SK-N-SH treated with all-trans-retinoic acid at 6 μM for 48 hours (cell line): ENCODE measurements at regions not wholly inside any gene's neighbourhood (a gene's known extent, or its start where the extent isn't known, plus 50 kb on each side); places are given as distances from the start of the nearest gene placed in this dataset.

Experiments
- ATAC-seq: fragments of 200-7000 bp; cut with Tn5 transposase; 3 replicates; pipeline ENCODE4 v1.9.1; 2020; ENCODE audit warnings: mild to moderate bottlenecking, moderate library complexity
- ARNTL ChIP-seq: fragments of 450-650 bp; formaldehyde crosslinking; IDR thresholded peaks from 2 replicates; pipeline ENCODE4 v1.5.0; 2020; ENCODE audit warnings: low read depth, mild to moderate bottlenecking, moderate library complexity, borderline replicate concordance
- BACH2 ChIP-seq: fragments of 250-450 bp; sonication (Bioruptor Pico); IDR thresholded peaks from 2 replicates; pipeline ENCODE4 v1.9.0; 2021; ENCODE audit warnings: mild to moderate bottlenecking, borderline replicate concordance
- CREB5 ChIP-seq: fragments of 250-450 bp; sonication (Bioruptor Pico); IDR thresholded peaks from 2 replicates; pipeline ENCODE4 v1.5.1; 2020; ENCODE audit warnings: low read depth, mild to moderate bottlenecking, moderate library complexity
- CSDC2 ChIP-seq: fragments of 250-450 bp; sonication (Bioruptor Pico); IDR thresholded peaks from 2 replicates; pipeline ENCODE4 v1.5.0; 2020; ENCODE audit warnings: mild to moderate bottlenecking, moderate library complexity
- CSRNP3 ChIP-seq: fragments of 250-450 bp; sonication (Bioruptor Pico); IDR thresholded peaks from 2 replicates; pipeline ENCODE4 v1.5.1; 2021; ENCODE audit warnings: mild to moderate bottlenecking, moderate library complexity
- ESRRG ChIP-seq: fragments of 250-450 bp; sonication (Bioruptor Pico); IDR thresholded peaks from 2 replicates; pipeline ENCODE4 v1.6.1; 2021; ENCODE audit warnings: mild to moderate bottlenecking
- GLIS3 ChIP-seq: fragments of 250-450 bp; sonication (Bioruptor Pico); IDR thresholded peaks from 2 replicates; pipeline ENCODE4 v1.5.0; 2020; ENCODE audit warnings: mild to moderate bottlenecking, moderate library complexity
- ISL1 ChIP-seq: fragments of 250-450 bp; sonication (Bioruptor Pico); IDR thresholded peaks from 2 replicates; pipeline ENCODE4 v2.1.2; 2022; ENCODE audit warnings: mild to moderate bottlenecking, moderate library complexity
- OSR1 ChIP-seq: fragments of 250-450 bp; sonication (Bioruptor Pico); IDR thresholded peaks from 2 replicates; pipeline ENCODE4 v1.8.0; 2022; ENCODE audit warnings: moderate library complexity, mild to moderate bottlenecking, inconsistent platforms
- PATZ1 ChIP-seq: fragments of 250-450 bp; sonication (Bioruptor Pico); IDR thresholded peaks from 2 replicates; pipeline ENCODE4 v1.8.0; 2020; ENCODE audit warnings: mild to moderate bottlenecking, moderate library complexity, borderline replicate concordance
- POU6F1 ChIP-seq: fragments of 250-450 bp; sonication (Bioruptor Pico); IDR thresholded peaks from 2 replicates; pipeline ENCODE4 v1.8.0; 2021; ENCODE audit warnings: low read depth, mild to moderate bottlenecking, moderate library complexity, borderline replicate concordance
- PPARA ChIP-seq: fragments of 250-450 bp; sonication (Bioruptor Pico); IDR thresholded peaks from 2 replicates; pipeline ENCODE4 v1.5.0; 2020; ENCODE audit warnings: mild to moderate bottlenecking, borderline replicate concordance
- RARB ChIP-seq: fragments of 250-450 bp; sonication (Bioruptor Pico); IDR thresholded peaks from 2 replicates; pipeline ENCODE4 v1.8.0; 2021; ENCODE audit warnings: mild to moderate bottlenecking, moderate library complexity
- SNAI2 ChIP-seq: fragments of 250-450 bp; sonication (Bioruptor Pico); IDR thresholded peaks from 2 replicates; pipeline ENCODE4 v1.5.0; 2020; ENCODE audit warnings: mild to moderate bottlenecking, moderate library complexity
- TCF4 ChIP-seq: fragments of 250-450 bp; sonication (Bioruptor Pico); IDR thresholded peaks from 2 replicates; pipeline ENCODE4 v1.8.0; 2021; ENCODE audit warnings: mild to moderate bottlenecking, moderate library complexity, borderline replicate concordance
- TSHZ2 ChIP-seq: fragments of 250-450 bp; sonication (Bioruptor Pico); IDR thresholded peaks from 2 replicates; pipeline ENCODE4 v1.5.0; 2020; ENCODE audit warnings: mild to moderate bottlenecking, moderate library complexity
- ZC3H10 ChIP-seq: fragments of 250-450 bp; sonication (Bioruptor Pico); IDR thresholded peaks from 2 replicates; pipeline ENCODE4 v1.5.1; 2021; ENCODE audit warnings: mild to moderate bottlenecking, moderate library complexity
- ZFP3 ChIP-seq: fragments of 250-450 bp; sonication (Bioruptor Pico); IDR thresholded peaks from 2 replicates; pipeline ENCODE4 v1.5.0; 2020; ENCODE audit warnings: mild to moderate bottlenecking, moderate library complexity
- ZFP30 ChIP-seq: fragments of 450-650 bp; formaldehyde crosslinking; IDR thresholded peaks from 2 replicates; pipeline ENCODE4 v1.5.0; 2022; ENCODE audit warnings: mild to moderate bottlenecking, moderate library complexity
- ZNF565 ChIP-seq: fragments of 450-650 bp; formaldehyde crosslinking; conservative IDR thresholded peaks from 2 replicates; pipeline ENCODE4 v1.5.0; 2020; ENCODE audit warnings: low read depth, mild to moderate bottlenecking, moderate library complexity
- ZNF70 ChIP-seq: fragments of 450-650 bp; formaldehyde crosslinking; IDR thresholded peaks from 2 replicates; pipeline ENCODE4 v1.5.0; 2020; ENCODE audit warnings: mild to moderate bottlenecking, moderate library complexity
- ZNF8 ChIP-seq: fragments of 450-650 bp; formaldehyde crosslinking; IDR thresholded peaks from 2 replicates; pipeline ENCODE4 v1.5.0; 2020; ENCODE audit warnings: mild to moderate bottlenecking, moderate library complexity

GRCh38 chr18:71130351-71130750, 841.5 kb downstream of the SOCS6 start (continued):
- TF ChIP-seq CREB5 (CRISPR knock-in tag) = no peak
- TF ChIP-seq ZNF565 = no peak
- TF ChIP-seq TCF4 = no peak
- TF ChIP-seq ESRRG (CRISPR knock-in tag) = no peak
- TF ChIP-seq PPARA (CRISPR knock-in tag) = no peak

GRCh38 chr18:71125581-71125980, 836.7 kb downstream of the SOCS6 start:
- no peak for ATAC-seq
- TF ChIP-seq PPARA (CRISPR knock-in tag) (no peak), ARNTL (no peak), CREB5 (CRISPR knock-in tag) (no peak), ZFP3 (CRISPR knock-in tag) (no peak), ZNF565 (no peak), PATZ1 (no peak), BACH2 (no peak)

- ATAC-seq = no peak
- TF ChIP-seq CSRNP3 (CRISPR knock-in tag) (no peak), ZNF565 (no peak), SNAI2 (CRISPR knock-in tag) (no peak), ESRRG (CRISPR knock-in tag) (no peak), ZNF8 (CRISPR knock-in tag) (no peak), PATZ1 (no peak), ZNF70 (CRISPR knock-in tag) (no peak), PPARA (CRISPR knock-in tag) (no peak), ISL1 (CRISPR knock-in tag) (no peak), ZFP30 (CRISPR knock-in tag) (no peak)
These were observed 827.7 kb downstream of the SOCS6 start for GRCh38 chr18:71116535-71116934.

- ATAC-seq = no peak
- TF ChIP-seq RARB (no peak), ISL1 (CRISPR knock-in tag) (no peak), TSHZ2 (no peak), POU6F1 (CRISPR knock-in tag) (no peak), CSRNP3 (CRISPR knock-in tag) (no peak), ESRRG (CRISPR knock-in tag) (no peak), CSDC2 (CRISPR knock-in tag) (no peak), ZNF70 (CRISPR knock-in tag) (no peak), ARNTL (no peak), GLIS3 (CRISPR knock-in tag) (no peak), ZNF8 (CRISPR knock-in tag) (no peak), ZFP30 (CRISPR knock-in tag) (no peak), ZC3H10 (CRISPR knock-in tag) (no peak), PPARA (CRISPR knock-in tag) (no peak), OSR1 (CRISPR knock-in tag) (no peak)
These were observed 826.4 kb downstream of the SOCS6 start for GRCh38 chr18:71115261-71115660.
